ENCODE measurements at regions not wholly inside any gene's neighbourhood (a gene's known extent, or its start where the extent isn't known, plus 50 kb on each side); places are given as distances from the start of the nearest gene placed in this dataset.
"Not testable (repeated sequence)": the region's sequence is repeated elsewhere in the genome, so short reads cannot be mapped to it uniquely, and the experiment has no call there.

GRCh38 chr5:62812621-62813255 is 234.1 kb downstream of the LRRC70 start:
- intact Hi-C loops (cut with DNase I; ENCODE audit: low total_unique reads), result no loop called here
- no peak overlapping the region for H3K4me3 ChIP-seq (ENCODE audit: low read depth, poor library complexity, severe bottlenecking)
- TF ChIP-seq CTCF (IDR thresholded peaks at IDR 0.05) (no peak), POLR2A (IDR thresholded peaks at IDR 0.05) (no peak)
- 21 to 31% methylated on average over 6 of the region's 6 CpGs for WGBS, 2 donors
- no peak for DNase-seq (ENCODE audit: low spot score in 2 of 2)

DNA sequence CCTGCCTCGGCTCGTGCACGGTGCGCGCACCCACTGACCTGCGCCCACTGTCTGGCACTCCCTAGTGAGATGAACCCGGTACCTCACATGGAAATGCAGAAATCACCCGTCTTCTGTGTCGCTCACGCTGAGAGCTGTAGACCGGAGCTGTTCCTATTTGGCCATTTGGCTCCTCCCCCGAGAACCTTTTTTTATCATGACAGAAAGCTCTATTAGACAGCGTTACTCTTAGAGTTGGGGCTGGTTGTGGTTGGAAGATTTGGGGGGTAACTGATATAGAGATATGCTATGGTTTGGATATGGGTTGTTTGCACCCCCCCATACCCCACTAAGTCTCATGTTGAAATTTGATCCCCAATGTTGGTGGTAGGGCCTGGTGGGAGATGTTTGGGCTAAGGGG is 226.2 kb downstream of the LRRC70 start:
- 81 to 84% methylated on average over 13 of the region's 13 CpGs for WGBS, 2 donors
- intact Hi-C loops (cut with DNase I; ENCODE audit: low total_unique reads); DNase-seq (ENCODE audit: low spot score in 2 of 2); H3K4me3 ChIP-seq (ENCODE audit: low read depth, poor library complexity, severe bottlenecking): not testable (repeated sequence)

- no peak overlapping the region for H3K4me3 ChIP-seq (ENCODE audit: low read depth, poor library complexity, severe bottlenecking)
- intact Hi-C loops (cut with DNase I; ENCODE audit: low total_unique reads), result no loop called here
- TF ChIP-seq POLR2A (IDR thresholded peaks at IDR 0.05), result no peak
- no peak for TF ChIP-seq CTCF (IDR thresholded peaks at IDR 0.05)
- DNase-seq (ENCODE audit: low spot score in 2 of 2), result no peak
These were observed 217.3 kb downstream of the LRRC70 start for GRCh38 chr5:62795926-62796325.

- H3K4me3 ChIP-seq (ENCODE audit: low read depth, poor library complexity, severe bottlenecking), result no peak overlapping the region
- no peak for TF ChIP-seq POLR2A (IDR thresholded peaks at IDR 0.05)
- no peak for TF ChIP-seq CTCF (IDR thresholded peaks at IDR 0.05)
- no peak for DNase-seq (ENCODE audit: low spot score in 2 of 2)
- 55 to 59% methylated on average over 4 of the region's 4 CpGs for WGBS, 2 donors
- intact Hi-C loops (cut with DNase I; ENCODE audit: low total_unique reads), result no loop called here
These were observed 215.8 kb downstream of the LRRC70 start for GRCh38 chr5:62794456-62794855.

DNA sequence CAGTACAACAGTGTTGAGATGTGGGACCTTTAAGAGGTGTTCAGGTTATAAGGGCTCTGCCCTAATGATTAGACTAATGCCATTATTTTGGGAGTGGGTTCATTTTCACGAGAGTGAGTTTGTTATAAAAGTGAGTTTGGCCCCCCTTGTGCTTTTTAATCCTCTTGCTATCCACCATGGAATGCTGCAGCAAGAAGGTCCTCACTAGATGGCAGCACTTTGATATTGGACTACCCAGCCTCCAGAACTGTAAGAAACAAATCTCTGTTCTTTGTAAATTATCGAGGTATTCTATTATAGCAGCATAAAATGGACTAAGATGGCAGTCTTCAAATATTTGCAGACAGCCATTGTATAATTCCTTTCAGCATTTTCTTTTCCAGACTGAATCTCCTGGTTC is 212.4 kb downstream of the LRRC70 start:
- intact Hi-C loops (cut with DNase I; ENCODE audit: low total_unique reads), result no loop called here
- no peak for DNase-seq (ENCODE audit: low spot score in 2 of 2)
- TF ChIP-seq POLR2A (IDR thresholded peaks at IDR 0.05) (no peak), CTCF (IDR thresholded peaks at IDR 0.05) (no peak)
- no peak overlapping the region for H3K4me3 ChIP-seq (ENCODE audit: low read depth, poor library complexity, severe bottlenecking)
- 66 to 72% methylated on average over 2 of the region's 2 CpGs for WGBS, 2 donors

DNA sequence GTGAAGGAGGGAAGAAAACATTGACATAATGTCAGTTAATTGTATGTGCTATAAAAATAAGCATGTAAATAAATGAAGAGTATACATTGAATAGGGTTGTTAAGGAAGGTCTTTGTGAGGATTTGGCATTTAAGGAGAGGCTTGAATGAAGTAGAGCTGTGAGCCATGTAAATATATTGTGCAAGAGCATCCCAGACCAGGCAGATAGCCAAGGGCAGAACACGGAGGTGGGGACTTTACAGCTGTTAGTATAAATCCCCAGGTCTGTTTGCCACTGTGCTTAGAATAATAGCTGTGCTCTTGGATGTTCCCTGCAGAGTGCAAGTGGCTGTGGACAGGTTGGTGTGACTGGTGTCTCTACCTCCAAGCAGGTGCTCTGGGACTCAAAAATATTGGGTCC is 211.7 kb downstream of the LRRC70 start:
- TF ChIP-seq CTCF (IDR thresholded peaks at IDR 0.05), result no peak
- no peak for TF ChIP-seq POLR2A (IDR thresholded peaks at IDR 0.05)
- WGBS, 2 donors, result 7 to 20% methylated on average over 1 of the region's 1 CpG
- intact Hi-C loops (cut with DNase I; ENCODE audit: low total_unique reads), result no loop called here
- H3K4me3 ChIP-seq (ENCODE audit: low read depth, poor library complexity, severe bottlenecking), result no peak overlapping the region
- DNase-seq (ENCODE audit: low spot score in 2 of 2), result no peak

Measured in lower leg skin (tissue), 4 donors.